MCF 10A (cell line): ENCODE measurements at regions not wholly inside any gene's neighbourhood (a gene's known extent, or its start where the extent isn't known, plus 50 kb on each side); places are given as distances from the start of the nearest gene placed in this dataset.
A peak's percentile ranks its signal among the peaks of the same experiment; 100 is the strongest.

Source experiments
- BruUV-seq: library from RNA; stranded (reverse); fragments of 400-500 nt; replicated peaks from 2 replicates; lab custom pipeline; 2021; lab: Mats Ljungman, UMichigan
- CTCF ChIA-PET: fragments of 300-600 bp; sonication (Branson Sonifier 250); formaldehyde crosslinking; extraction: SDS; loops from one replicate; lab custom pipeline; 2021; ENCODE audit warnings: antibody characterized with exemption, inconsistent platforms; lab: Yijun Ruan, JAX
- POLR2A ChIA-PET: fragments of 300-600, 350-650 bp; sonication (Branson Sonifier 250); formaldehyde crosslinking; extraction: SDS; loops from one replicate; lab custom pipeline; 2020; ENCODE audit warnings: antibody characterized with exemption, inconsistent platforms; lab: Yijun Ruan, JAX
- DNase-seq: peaks from one replicate; pipeline ENCODE4 v3.0.0-alpha.2; 2018; ENCODE audit not compliant: unreplicated experiment
- H3K27ac Mint-ChIP-seq: one replicate; pipeline ENCODE4 v1.8.0; 2022; ENCODE audit warnings: mild to moderate bottlenecking, low read depth, mixed read lengths; ENCODE audit not compliant: unreplicated experiment
- H3K27me3 Mint-ChIP-seq: one replicate; pipeline ENCODE4 v1.8.0; 2022; ENCODE audit warnings: mixed read lengths; ENCODE audit not compliant: insufficient read depth, unreplicated experiment
- H3K36me3 Mint-ChIP-seq: one replicate; pipeline ENCODE4 v1.8.0; 2022; ENCODE audit warnings: mild to moderate bottlenecking, moderate library complexity, mixed read lengths; ENCODE audit not compliant: insufficient read depth, unreplicated experiment
- H3K4me1 Mint-ChIP-seq: one replicate; pipeline ENCODE4 v1.8.0; 2022; ENCODE audit warnings: mixed read lengths; ENCODE audit not compliant: insufficient read depth, unreplicated experiment
- H3K4me3 Mint-ChIP-seq: one replicate; pipeline ENCODE4 v1.8.0; 2022; ENCODE audit warnings: mild to moderate bottlenecking, moderate library complexity, mixed read lengths; ENCODE audit not compliant: unreplicated experiment
- H3K9me3 Mint-ChIP-seq: one replicate; pipeline ENCODE4 v1.8.0; 2022; ENCODE audit warnings: mixed read lengths; ENCODE audit not compliant: unreplicated experiment
- intact Hi-C: fragments of 100-400 bp; cut with micrococcal nuclease; formaldehyde crosslinking; loops from 2 replicates; pipeline ENCODE4 v1.14.1; 2022
- TF ChIP-seq, protein P1 (sequence below): fragments of 200-600 bp; IDR thresholded peaks from one replicate; pipeline ENCODE4 v1.8.0; 2022; ENCODE audit warnings: antibody characterized with exemption, mild to moderate bottlenecking; ENCODE audit not compliant: unreplicated experiment

DNA sequence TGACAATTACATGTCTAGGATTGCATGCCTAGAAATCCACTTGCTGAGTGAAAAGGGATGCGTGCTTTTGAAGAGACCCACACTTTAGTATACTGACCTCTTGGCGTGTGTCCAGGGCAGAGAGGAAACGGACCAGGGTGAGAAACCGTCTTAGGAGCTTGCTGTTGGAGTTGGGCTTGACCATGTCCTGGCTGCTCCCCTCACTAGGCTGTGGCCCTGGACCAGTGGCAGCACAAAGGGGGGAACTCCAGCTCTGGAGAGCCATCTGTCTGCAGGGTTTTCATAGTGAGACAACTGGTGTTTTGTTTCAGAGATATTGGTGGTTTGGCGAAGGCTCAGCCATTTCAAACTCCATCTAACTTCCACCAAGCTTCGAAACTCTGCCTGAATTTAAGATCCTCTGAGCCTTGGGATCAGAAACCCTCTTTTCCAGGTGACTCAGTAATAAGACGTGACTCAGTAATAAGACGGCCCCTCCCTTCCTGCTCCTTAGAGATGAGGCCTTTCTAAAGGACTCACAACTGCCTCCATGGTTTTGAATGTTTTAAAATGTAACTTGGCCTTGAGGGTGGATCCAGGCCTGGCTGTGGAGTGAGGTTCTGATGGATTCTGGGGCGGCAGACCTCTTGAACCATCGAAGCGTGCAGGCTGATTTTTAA lies 165.8 kb downstream of the MELK start:
- ChIA-PET POLR2A (no interaction called here), CTCF (interaction anchor here (1.6 kb wide), 1 partner anchor 10 kb away, joined by 7 read pairs; no protein-coding TSS in a partner anchor)
- intact Hi-C loops, result no loop called here
- TF ChIP-seq, protein P1, sequence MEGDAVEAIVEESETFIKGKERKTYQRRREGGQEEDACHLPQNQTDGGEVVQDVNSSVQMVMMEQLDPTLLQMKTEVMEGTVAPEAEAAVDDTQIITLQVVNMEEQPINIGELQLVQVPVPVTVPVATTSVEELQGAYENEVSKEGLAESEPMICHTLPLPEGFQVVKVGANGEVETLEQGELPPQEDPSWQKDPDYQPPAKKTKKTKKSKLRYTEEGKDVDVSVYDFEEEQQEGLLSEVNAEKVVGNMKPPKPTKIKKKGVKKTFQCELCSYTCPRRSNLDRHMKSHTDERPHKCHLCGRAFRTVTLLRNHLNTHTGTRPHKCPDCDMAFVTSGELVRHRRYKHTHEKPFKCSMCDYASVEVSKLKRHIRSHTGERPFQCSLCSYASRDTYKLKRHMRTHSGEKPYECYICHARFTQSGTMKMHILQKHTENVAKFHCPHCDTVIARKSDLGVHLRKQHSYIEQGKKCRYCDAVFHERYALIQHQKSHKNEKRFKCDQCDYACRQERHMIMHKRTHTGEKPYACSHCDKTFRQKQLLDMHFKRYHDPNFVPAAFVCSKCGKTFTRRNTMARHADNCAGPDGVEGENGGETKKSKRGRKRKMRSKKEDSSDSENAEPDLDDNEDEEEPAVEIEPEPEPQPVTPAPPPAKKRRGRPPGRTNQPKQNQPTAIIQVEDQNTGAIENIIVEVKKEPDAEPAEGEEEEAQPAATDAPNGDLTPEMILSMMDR, result no peak
- H3K4me1 Mint-ChIP-seq, result peaks cover 8% of the 10 kb centered on the region
- H3K27me3 Mint-ChIP-seq, result peaks cover 19% of the 10 kb centered on the region
- H3K27ac Mint-ChIP-seq, result peak overlapping the region; percentile 9
- no peak overlapping the region for H3K4me3 Mint-ChIP-seq
- no TSS peak for BruUV-seq
- H3K36me3 Mint-ChIP-seq, result peaks cover 4% of the 10 kb centered on the region
- H3K9me3 Mint-ChIP-seq, result no peaks in the 10 kb centered on the region
- peak; percentile 61 for DNase-seq

DNA sequence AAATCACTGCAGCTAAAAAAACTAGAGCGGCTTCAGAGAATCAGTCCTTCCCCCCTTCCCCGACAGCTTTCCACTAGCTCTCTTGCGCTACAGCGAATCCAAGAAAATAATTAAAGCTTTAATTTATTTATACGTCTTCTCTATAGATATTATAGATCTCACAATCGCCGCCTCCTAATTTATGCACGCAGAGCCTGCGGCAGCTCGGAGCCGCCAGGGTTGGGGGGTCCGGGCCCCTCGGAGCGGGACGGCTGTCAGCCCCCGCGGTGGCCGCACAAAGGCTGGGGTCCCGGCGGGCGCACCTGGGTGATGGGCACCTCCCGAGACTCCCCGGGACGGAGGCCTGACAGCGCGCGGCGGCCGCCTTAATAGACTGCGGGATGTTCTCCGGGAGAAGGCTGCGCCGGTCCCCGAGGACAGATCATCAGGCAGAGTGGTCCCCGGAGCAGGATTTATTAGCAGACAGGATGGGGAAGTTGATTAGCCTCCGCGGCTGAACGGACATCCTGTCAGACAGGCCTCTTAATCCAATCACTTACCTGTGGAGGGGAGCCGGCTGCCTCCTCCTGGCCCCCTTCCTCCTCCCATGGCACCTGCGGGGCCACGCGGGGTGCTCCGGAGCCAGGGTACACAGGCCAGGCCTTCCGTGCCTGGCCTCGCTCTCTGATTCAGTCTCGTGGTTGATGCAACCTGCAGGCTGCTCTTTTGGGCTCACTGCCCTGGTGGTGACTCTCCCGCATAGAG lies 166.8 kb downstream of the MELK start:
- Mint-ChIP-seq H3K9me3 (no peaks in the 10 kb centered on the region), H3K27ac (no peak overlapping the region), H3K27me3 (peaks cover 29% of the 10 kb centered on the region), H3K36me3 (peaks cover 4% of the 10 kb centered on the region), H3K4me3 (no peak overlapping the region), H3K4me1 (peaks cover 8% of the 10 kb centered on the region)
- TF ChIP-seq, protein P1, result no peak
- intact Hi-C loops, result no loop called here
- ChIA-PET CTCF (interaction anchor here (1.6 kb wide), 1 partner anchor 11 kb away, joined by 7 read pairs; no protein-coding TSS in a partner anchor), POLR2A (no interaction called here)
- no peak for DNase-seq
- BruUV-seq, result no TSS peak

DNA sequence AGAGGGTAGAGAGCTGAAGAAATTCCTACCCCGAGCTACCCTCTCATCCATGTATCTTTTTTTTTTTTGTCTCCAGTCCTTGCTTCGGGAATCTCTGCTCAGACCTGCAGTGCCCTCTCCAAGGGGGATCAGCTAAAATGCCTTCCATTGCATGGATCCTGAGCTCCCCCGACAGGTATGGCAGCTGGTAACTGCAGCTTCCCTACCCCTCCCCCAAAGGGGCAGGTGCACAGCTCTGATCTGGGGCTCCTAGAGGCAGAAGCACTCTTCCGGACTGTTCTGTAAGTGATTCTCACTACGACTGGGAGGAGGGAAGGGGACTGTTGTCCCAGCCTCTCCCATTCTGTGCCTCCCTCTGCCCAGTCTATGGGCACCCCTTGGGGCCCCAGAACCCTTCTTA lies 169.6 kb downstream of the MELK start:
- Mint-ChIP-seq H3K4me1 (peaks cover 8% of the 10 kb centered on the region), H3K27me3 (peaks cover 56% of the 10 kb centered on the region), H3K4me3 (no peak overlapping the region), H3K36me3 (peaks cover 4% of the 10 kb centered on the region), H3K9me3 (no peaks in the 10 kb centered on the region), H3K27ac (no peak overlapping the region)
- TF ChIP-seq, protein P1, result no peak
- CTCF ChIA-PET, result interaction anchor here (0.7 kb wide), 1 partner anchor 1437 kb away, joined by 5 read pairs; no protein-coding TSS in a partner anchor
- intact Hi-C loops, result no loop called here
- DNase-seq, result no peak
- no TSS peak for BruUV-seq
- POLR2A ChIA-PET, result interaction anchor here (0.6 kb wide), 1 partner anchor 469 kb away, joined by 3 read pairs; no protein-coding TSS in a partner anchor

DNA sequence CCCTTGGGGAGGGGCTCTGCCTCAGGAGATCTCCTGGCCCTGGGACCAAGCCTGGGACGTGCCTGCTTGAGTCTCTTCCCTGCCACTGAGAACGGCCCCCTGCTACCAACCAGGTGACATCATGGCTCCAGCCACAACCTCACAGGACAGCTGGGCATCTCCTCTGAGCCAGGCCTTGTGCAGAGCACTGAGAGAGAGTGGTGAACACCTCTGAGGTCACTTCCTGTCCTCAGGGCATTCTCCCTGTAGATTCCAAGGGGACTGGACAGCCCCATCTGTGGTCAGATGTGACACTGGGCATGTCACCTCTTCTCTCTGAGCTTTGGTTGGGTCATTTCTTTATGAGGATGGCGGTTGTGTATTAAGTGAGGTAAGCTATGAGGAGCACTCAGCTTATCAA lies 172.0 kb downstream of the MELK start:
- H3K36me3 Mint-ChIP-seq, result peaks cover 4% of the 10 kb centered on the region
- intact Hi-C loops, result no loop called here
- no peak overlapping the region for H3K27ac Mint-ChIP-seq
- H3K9me3 Mint-ChIP-seq, result no peaks in the 10 kb centered on the region
- no peak for DNase-seq
- H3K4me1 Mint-ChIP-seq, result no peaks in the 10 kb centered on the region
- H3K4me3 Mint-ChIP-seq, result no peak overlapping the region
- POLR2A ChIA-PET, result no interaction called here
- TF ChIP-seq, protein P1, result no peak
- CTCF ChIA-PET, result no interaction called here
- H3K27me3 Mint-ChIP-seq, result peaks cover 73% of the 10 kb centered on the region
- no TSS peak for BruUV-seq
